Epithelial cell of esophagus (primary cell): ENCODE measurements at regions not wholly inside any gene's neighbourhood (a gene's known extent, or its start where the extent isn't known, plus 50 kb on each side); places are given as distances from the start of the nearest gene placed in this dataset.

Experiments used
- DNase-seq: peaks from one replicate; pipeline ENCODE4 v3.0.0; 2010; ENCODE audit warnings: low read depth
- H3K4me3 ChIP-seq: 2 replicates; pipeline ENCODE4 v1.5.1; 2011; ENCODE audit warnings: mild to moderate bottlenecking, low read length, control low read depth
- TF ChIP-seq, protein P1 (sequence below): IDR thresholded peaks from 2 replicates; pipeline ENCODE4 v1.5.1; 2011; ENCODE audit warnings: low read depth, mild to moderate bottlenecking, low read length, control low read depth, inconsistent platforms; ENCODE audit not compliant: insufficient read depth; ENCODE audit errors: missing control alignments

DNA sequence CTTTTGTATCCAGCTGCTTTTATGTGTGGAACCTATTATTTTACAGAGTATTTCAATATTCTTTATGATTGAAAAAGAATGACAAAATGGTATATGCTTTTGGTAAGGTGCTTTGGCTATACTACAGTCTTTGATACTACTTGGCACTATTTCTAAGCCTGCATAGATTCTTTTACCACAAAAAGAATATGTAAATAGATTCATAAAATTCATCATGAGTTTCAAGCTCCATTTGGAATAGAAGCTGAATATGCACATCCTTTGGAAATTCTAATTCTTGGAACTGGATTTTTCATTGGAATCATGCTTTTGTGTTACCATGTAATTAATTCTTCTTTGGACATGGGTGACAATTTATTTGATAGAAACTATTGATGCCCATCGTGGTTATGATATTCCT lies 60.2 kb upstream of the SYTL5 start:
- H3K4me3 ChIP-seq: no peak overlapping the region
- TF ChIP-seq, protein P1, sequence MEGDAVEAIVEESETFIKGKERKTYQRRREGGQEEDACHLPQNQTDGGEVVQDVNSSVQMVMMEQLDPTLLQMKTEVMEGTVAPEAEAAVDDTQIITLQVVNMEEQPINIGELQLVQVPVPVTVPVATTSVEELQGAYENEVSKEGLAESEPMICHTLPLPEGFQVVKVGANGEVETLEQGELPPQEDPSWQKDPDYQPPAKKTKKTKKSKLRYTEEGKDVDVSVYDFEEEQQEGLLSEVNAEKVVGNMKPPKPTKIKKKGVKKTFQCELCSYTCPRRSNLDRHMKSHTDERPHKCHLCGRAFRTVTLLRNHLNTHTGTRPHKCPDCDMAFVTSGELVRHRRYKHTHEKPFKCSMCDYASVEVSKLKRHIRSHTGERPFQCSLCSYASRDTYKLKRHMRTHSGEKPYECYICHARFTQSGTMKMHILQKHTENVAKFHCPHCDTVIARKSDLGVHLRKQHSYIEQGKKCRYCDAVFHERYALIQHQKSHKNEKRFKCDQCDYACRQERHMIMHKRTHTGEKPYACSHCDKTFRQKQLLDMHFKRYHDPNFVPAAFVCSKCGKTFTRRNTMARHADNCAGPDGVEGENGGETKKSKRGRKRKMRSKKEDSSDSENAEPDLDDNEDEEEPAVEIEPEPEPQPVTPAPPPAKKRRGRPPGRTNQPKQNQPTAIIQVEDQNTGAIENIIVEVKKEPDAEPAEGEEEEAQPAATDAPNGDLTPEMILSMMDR: no peak
- no peak for DNase-seq

DNA sequence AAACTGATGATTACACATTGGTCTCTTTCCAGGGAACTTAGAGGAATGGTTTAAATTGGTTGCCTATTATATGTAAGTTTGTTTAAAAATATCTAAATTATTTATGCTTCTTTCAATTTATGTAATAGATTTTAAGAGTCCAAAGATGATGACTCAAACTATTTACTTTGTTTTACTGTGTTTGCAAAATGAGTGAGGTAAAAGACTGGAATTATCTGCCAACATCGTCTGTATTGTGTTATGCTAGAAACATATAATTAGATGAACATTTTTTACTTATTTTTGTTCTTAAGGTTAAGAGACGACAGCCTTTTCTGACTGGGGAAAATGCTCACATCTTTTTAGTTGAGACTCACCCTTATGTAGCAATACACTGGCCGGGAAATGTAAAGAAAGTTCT lies 51.1 kb upstream of the SYTL5 start:
- H3K4me3 ChIP-seq: no peak overlapping the region
- TF ChIP-seq, protein P1: no peak
- no peak for DNase-seq

DNA sequence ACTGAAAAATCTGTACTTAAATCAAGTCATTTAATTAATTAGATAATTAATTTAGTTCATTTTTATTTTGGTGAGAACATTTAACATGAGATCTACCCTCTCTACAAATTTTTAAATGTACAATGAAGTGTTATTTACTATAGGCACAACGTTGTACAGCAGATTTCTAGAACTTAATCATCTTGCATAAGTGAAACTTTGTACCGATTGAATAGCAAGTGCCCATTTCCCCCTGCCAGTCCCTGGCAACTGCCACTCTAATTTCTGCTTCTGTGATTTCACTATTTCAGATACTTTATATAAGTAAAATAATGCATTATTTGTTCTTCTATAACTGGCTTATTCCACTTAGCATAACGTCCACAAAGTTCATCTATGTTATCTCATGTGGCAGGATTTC lies 50.1 kb upstream of the SYTL5 start:
- no peak for DNase-seq
- TF ChIP-seq, protein P1: no peak
- H3K4me3 ChIP-seq: no peak overlapping the region
